Activated CD8-positive, alpha-beta T cell treated with anti-CD3 and anti-CD28 coated beads, Interleukin-2, amount 10 ng/mL, durations not matched to agents 7 days and 5 days (primary cell): ENCODE measurements at regions not wholly inside any gene's neighbourhood (a gene's known extent, or its start where the extent isn't known, plus 50 kb on each side); places are given as distances from the start of the nearest gene placed in this dataset.

ENCODE experiments used
- ATAC-seq: fragments of 150-1000 bp; cut with Tn5 transposase; one replicate; pipeline ENCODE4 v1.10.0; 2021; ENCODE audit warnings: moderate library complexity
- CTCF ChIA-PET: fragments of 350-600 bp; sonication (Branson Sonifier 250); formaldehyde crosslinking; loops from one replicate; lab custom pipeline; 2021; ENCODE audit warnings: antibody characterized with exemption; lab: Charles Lee
- POLR2A ChIA-PET: fragments of 350-600 bp; sonication (Branson Sonifier 250); formaldehyde crosslinking; loops from one replicate; lab custom pipeline; 2021; ENCODE audit warnings: antibody characterized with exemption; lab: Charles Lee
- DNase-seq: peaks from one replicate; pipeline ENCODE4 v3.0.0-alpha.2; 2020
- H3K27ac Mint-ChIP-seq: one replicate; pipeline ENCODE4 v1.8.0; 2021; ENCODE audit warnings: mild to moderate bottlenecking, mixed read lengths
- H3K27me3 Mint-ChIP-seq: one replicate; pipeline ENCODE4 v1.8.0; 2021; ENCODE audit warnings: low read depth, mixed read lengths
- H3K36me3 Mint-ChIP-seq: one replicate; pipeline ENCODE4 v1.8.0; 2021; ENCODE audit warnings: low read depth, mixed read lengths
- H3K4me1 Mint-ChIP-seq: one replicate; pipeline ENCODE4 v1.8.0; 2021; ENCODE audit warnings: low read depth, mixed read lengths
- H3K4me3 Mint-ChIP-seq: one replicate; pipeline ENCODE4 v1.8.0; 2021; ENCODE audit warnings: mild to moderate bottlenecking, mixed read lengths
- H3K9me3 Mint-ChIP-seq: one replicate; pipeline ENCODE4 v1.8.0; 2022; ENCODE audit warnings: mixed read lengths; ENCODE audit not compliant: insufficient read depth

- ChIA-PET POLR2A (no interaction called here), CTCF (no interaction called here)
- no peak overlapping the region for H3K4me3 Mint-ChIP-seq
- H3K4me1 Mint-ChIP-seq: no peaks in the 10 kb centered on the region
- peaks cover 19% of the 10 kb centered on the region for H3K27me3 Mint-ChIP-seq
- H3K9me3 Mint-ChIP-seq: no peaks in the 10 kb centered on the region
- ATAC-seq (no peak), DNase-seq (no peak)
- no peaks in the 10 kb centered on the region for H3K36me3 Mint-ChIP-seq
- no peak overlapping the region for H3K27ac Mint-ChIP-seq
These were observed 107.8 kb downstream of the MAIP1 start for GRCh38 chr2:200063155-200063554.

- ChIA-PET CTCF (no interaction called here), POLR2A (no interaction called here)
- Mint-ChIP-seq H3K4me1 (no peaks in the 10 kb centered on the region), H3K36me3 (no peaks in the 10 kb centered on the region), H3K27me3 (peaks cover 15% of the 10 kb centered on the region), H3K27ac (no peak overlapping the region), H3K9me3 (no peaks in the 10 kb centered on the region), H3K4me3 (no peak overlapping the region)
- ATAC-seq (no peak), DNase-seq (no peak)
These were observed 109.5 kb downstream of the MAIP1 start for GRCh38 chr2:200064879-200065278.

GRCh38 chr2:200065477-200065876 is 110.1 kb downstream of the MAIP1 start:
- H3K4me3 Mint-ChIP-seq: no peak overlapping the region

GRCh38 chr2:200066417-200066816 is 111.0 kb downstream of the MAIP1 start:
- Mint-ChIP-seq H3K4me3 (no peak overlapping the region), H3K27ac (no peak overlapping the region), H3K36me3 (no peaks in the 10 kb centered on the region), H3K4me1 (no peaks in the 10 kb centered on the region), H3K27me3 (peaks cover 11% of the 10 kb centered on the region), H3K9me3 (no peaks in the 10 kb centered on the region)
- CTCF ChIA-PET: no interaction called here
- ATAC-seq (no peak), DNase-seq (no peak)
- POLR2A ChIA-PET: no interaction called here

More at GRCh38 chr2:200065477-200065876, 110.1 kb downstream of the MAIP1 start:
- CTCF ChIA-PET: no interaction called here
- Mint-ChIP-seq H3K4me1 (no peaks in the 10 kb centered on the region), H3K27ac (no peak overlapping the region), H3K36me3 (no peaks in the 10 kb centered on the region), H3K27me3 (peaks cover 13% of the 10 kb centered on the region), H3K9me3 (no peaks in the 10 kb centered on the region)
- POLR2A ChIA-PET: no interaction called here
- no peak for DNase-seq
- ATAC-seq: no peak

GRCh38 chr2:200068642-200069041 is 113.3 kb downstream of the MAIP1 start:
- Mint-ChIP-seq H3K4me3 (no peak overlapping the region), H3K36me3 (no peaks in the 10 kb centered on the region), H3K27ac (no peak overlapping the region), H3K4me1 (no peaks in the 10 kb centered on the region), H3K9me3 (no peaks in the 10 kb centered on the region), H3K27me3 (peaks cover 8% of the 10 kb centered on the region)
- CTCF ChIA-PET: no interaction called here
- ATAC-seq (no peak), DNase-seq (no peak)
- POLR2A ChIA-PET: no interaction called here

- H3K9me3 Mint-ChIP-seq: no peaks in the 10 kb centered on the region
These were observed 121.8 kb downstream of the MAIP1 start for GRCh38 chr2:200077210-200077650.

GRCh38 chr2:200077838-200078237 is 122.5 kb downstream of the MAIP1 start:
- Mint-ChIP-seq H3K36me3 (no peaks in the 10 kb centered on the region), H3K4me1 (no peaks in the 10 kb centered on the region), H3K27me3 (peaks cover 8% of the 10 kb centered on the region), H3K27ac (no peak overlapping the region), H3K4me3 (no peak overlapping the region), H3K9me3 (no peaks in the 10 kb centered on the region)
- no peak for DNase-seq
- POLR2A ChIA-PET: no interaction called here
- CTCF ChIA-PET: no interaction called here
- ATAC-seq: no peak

More at GRCh38 chr2:200077210-200077650, 121.8 kb downstream of the MAIP1 start:
- POLR2A ChIA-PET: no interaction called here
- DNase-seq: no peak
- H3K36me3 Mint-ChIP-seq: no peaks in the 10 kb centered on the region
- H3K4me3 Mint-ChIP-seq: no peak overlapping the region
- H3K4me1 Mint-ChIP-seq: no peaks in the 10 kb centered on the region
- ATAC-seq: no peak
- peaks cover 8% of the 10 kb centered on the region for H3K27me3 Mint-ChIP-seq
- CTCF ChIA-PET: no interaction called here
- no peak overlapping the region for H3K27ac Mint-ChIP-seq

GRCh38 chr2:200079356-200079755 is 124.0 kb downstream of the MAIP1 start:
- Mint-ChIP-seq H3K4me1 (no peaks in the 10 kb centered on the region), H3K27me3 (peaks cover 8% of the 10 kb centered on the region), H3K4me3 (no peak overlapping the region), H3K9me3 (no peaks in the 10 kb centered on the region), H3K36me3 (no peaks in the 10 kb centered on the region), H3K27ac (no peak overlapping the region)
- DNase-seq: no peak
- ATAC-seq: no peak
- POLR2A ChIA-PET: no interaction called here
- CTCF ChIA-PET: no interaction called here

GRCh38 chr2:200081236-200081635 is 125.9 kb downstream of the MAIP1 start:
- no peak overlapping the region for H3K27ac Mint-ChIP-seq
- POLR2A ChIA-PET: no interaction called here
- H3K36me3 Mint-ChIP-seq: no peaks in the 10 kb centered on the region
- H3K27me3 Mint-ChIP-seq: peaks cover 4% of the 10 kb centered on the region
- no peak for ATAC-seq
- H3K4me1 Mint-ChIP-seq: no peaks in the 10 kb centered on the region
- no peak for DNase-seq
- H3K4me3 Mint-ChIP-seq: no peak overlapping the region
- no peaks in the 10 kb centered on the region for H3K9me3 Mint-ChIP-seq
- CTCF ChIA-PET: no interaction called here

- H3K9me3 Mint-ChIP-seq: no peaks in the 10 kb centered on the region
- POLR2A ChIA-PET: no interaction called here
- CTCF ChIA-PET: no interaction called here
- ATAC-seq: no peak
- no peaks in the 10 kb centered on the region for H3K4me1 Mint-ChIP-seq
- no peak overlapping the region for H3K4me3 Mint-ChIP-seq
- no peaks in the 10 kb centered on the region for H3K27me3 Mint-ChIP-seq
- H3K27ac Mint-ChIP-seq: no peak overlapping the region
- no peak for DNase-seq
- no peaks in the 10 kb centered on the region for H3K36me3 Mint-ChIP-seq
These were observed 126.4 kb downstream of the MAIP1 start for GRCh38 chr2:200081811-200082210.

GRCh38 chr2:200084036-200084435 is 128.7 kb downstream of the MAIP1 start:
- ATAC-seq (no peak), DNase-seq (no peak)
- no peak overlapping the region for H3K4me3 Mint-ChIP-seq
- POLR2A ChIA-PET: no interaction called here
- H3K9me3 Mint-ChIP-seq: no peaks in the 10 kb centered on the region
- no peak overlapping the region for H3K27ac Mint-ChIP-seq
- CTCF ChIA-PET: no interaction called here
- no peaks in the 10 kb centered on the region for H3K27me3 Mint-ChIP-seq
- no peaks in the 10 kb centered on the region for H3K4me1 Mint-ChIP-seq
- no peaks in the 10 kb centered on the region for H3K36me3 Mint-ChIP-seq

- Mint-ChIP-seq H3K27ac (no peak overlapping the region), H3K27me3 (no peaks in the 10 kb centered on the region), H3K36me3 (no peaks in the 10 kb centered on the region), H3K9me3 (no peaks in the 10 kb centered on the region), H3K4me1 (no peaks in the 10 kb centered on the region), H3K4me3 (no peak overlapping the region)
- CTCF ChIA-PET: no interaction called here
- ATAC-seq (no peak), DNase-seq (no peak)
- POLR2A ChIA-PET: no interaction called here
These were observed 131.5 kb downstream of the MAIP1 start for GRCh38 chr2:200086911-200087310.

- DNase-seq: no peak
- ChIA-PET POLR2A (no interaction called here), CTCF (no interaction called here)
- ATAC-seq: no peak
- no peaks in the 10 kb centered on the region for H3K9me3 Mint-ChIP-seq
- no peaks in the 10 kb centered on the region for H3K27me3 Mint-ChIP-seq
- no peak overlapping the region for H3K27ac Mint-ChIP-seq
- H3K4me1 Mint-ChIP-seq: no peaks in the 10 kb centered on the region
- no peak overlapping the region for H3K4me3 Mint-ChIP-seq
- H3K36me3 Mint-ChIP-seq: no peaks in the 10 kb centered on the region
These were observed 132.1 kb downstream of the MAIP1 start for GRCh38 chr2:200087451-200087850.
